ENCODE measurements at regions not wholly inside any gene's neighbourhood (a gene's known extent, or its start where the extent isn't known, plus 50 kb on each side); places are given as distances from the start of the nearest gene placed in this dataset.
"Not testable (repeated sequence)": the region's sequence is repeated elsewhere in the genome, so short reads cannot be mapped to it uniquely, and the experiment has no call there.

GRCh38 chr9:75282047-75282446, 193.7 kb downstream of the OSTF1 start:
- DNase-seq (ENCODE audit: low spot score), result no peak

- no peak for DNase-seq (ENCODE audit: low spot score)
These were observed 201.0 kb downstream of the OSTF1 start for GRCh38 chr9:75289332-75289731.

GRCh38 chr9:75299324-75299723, 211.0 kb downstream of the OSTF1 start:
- DNase-seq (ENCODE audit: low spot score), result no peak

GRCh38 chr9:75333624-75334023, 245.3 kb downstream of the OSTF1 start:
- no peak for DNase-seq (ENCODE audit: low spot score)

- DNase-seq (ENCODE audit: low spot score), result no peak
These were observed 270.5 kb downstream of the OSTF1 start for GRCh38 chr9:75358846-75359245.

GRCh38 chr9:75359638-75360037, 271.3 kb downstream of the OSTF1 start:
- no peak for DNase-seq (ENCODE audit: low spot score)

GRCh38 chr9:75360252-75360651, 271.9 kb downstream of the OSTF1 start:
- DNase-seq (ENCODE audit: low spot score), result no peak

GRCh38 chr9:75362446-75362845, 274.1 kb downstream of the OSTF1 start:
- not testable (repeated sequence) for DNase-seq (ENCODE audit: low spot score)

GRCh38 chr9:75365196-75365595, 276.9 kb downstream of the OSTF1 start:
- DNase-seq (ENCODE audit: low spot score), result no peak

- no peak for DNase-seq (ENCODE audit: low spot score)
These were observed 281.7 kb downstream of the OSTF1 start for GRCh38 chr9:75369989-75370388.

GRCh38 chr9:75372499-75373268, 284.4 kb downstream of the OSTF1 start:
- DNase-seq (ENCODE audit: low spot score), result no peak

GRCh38 chr9:75376680-75377254, 288.5 kb downstream of the OSTF1 start:
- no peak for DNase-seq (ENCODE audit: low spot score)

- DNase-seq (ENCODE audit: low spot score), result no peak
These were observed 289.7 kb downstream of the OSTF1 start for GRCh38 chr9:75378036-75378435.

- no peak for DNase-seq (ENCODE audit: low spot score)
These were observed 290.6 kb downstream of the OSTF1 start for GRCh38 chr9:75378926-75379325.

- DNase-seq (ENCODE audit: low spot score), result no peak
These were observed 293.8 kb downstream of the OSTF1 start for GRCh38 chr9:75382126-75382525.

- not testable (repeated sequence) for DNase-seq (ENCODE audit: low spot score)
These were observed 295.2 kb downstream of the OSTF1 start for GRCh38 chr9:75383420-75384034.

GRCh38 chr9:75385236-75385635, 296.9 kb downstream of the OSTF1 start:
- DNase-seq (ENCODE audit: low spot score), result no peak

GRCh38 chr9:75389101-75389500, 300.8 kb downstream of the OSTF1 start:
- no peak for DNase-seq (ENCODE audit: low spot score)

GRCh38 chr9:75390951-75391350, 302.6 kb downstream of the OSTF1 start:
- DNase-seq (ENCODE audit: low spot score), result no peak

GRCh38 chr9:75391497-75391896, 303.2 kb downstream of the OSTF1 start:
- no peak for DNase-seq (ENCODE audit: low spot score)

GRCh38 chr9:75395336-75395735, 307.0 kb downstream of the OSTF1 start:
- DNase-seq (ENCODE audit: low spot score), result no peak

GRCh38 chr9:75397836-75398235, 309.5 kb downstream of the OSTF1 start:
- DNase-seq (ENCODE audit: low spot score), result no peak

- no peak for DNase-seq (ENCODE audit: low spot score)
These were observed 320.1 kb downstream of the OSTF1 start for GRCh38 chr9:75408391-75408790.

All from CD4-positive, alpha-beta T cell treated with Interleukin-2 at 100 ng/mL for 4 hours (primary cell).